ENCODE measurements at regions not wholly inside any gene's neighbourhood (a gene's known extent, or its start where the extent isn't known, plus 50 kb on each side); places are given as distances from the start of the nearest gene placed in this dataset.

GRCh38 chr19:31701146-31701545, 351.9 kb upstream of the TSHZ3 start:
- Histone ChIP-seq H3K9me3 (ENCODE audit: low read length) (no peaks in the 10 kb centered on the region), H3K4me1 (ENCODE audit: insufficient read depth, low read length, poor library complexity, severe bottlenecking) (no peaks in the 10 kb centered on the region), H2AFZ (ENCODE audit: low read length) (no peak overlapping the region), H3K4me2 (ENCODE audit: low read length) (no peak overlapping the region), H3K79me2 (ENCODE audit: insufficient read depth, low read depth, low read length) (no peaks in the 10 kb centered on the region), H3K36me3 (ENCODE audit: insufficient read depth, low read length) (no peaks in the 10 kb centered on the region), H3K9me2 (ENCODE audit: insufficient read depth, low read length) (no peaks in the 10 kb centered on the region), H4K20me1 (ENCODE audit: insufficient read depth, low read length) (no peaks in the 10 kb centered on the region), H3K27ac (ENCODE audit: low read depth, low read length, poor library complexity, severe bottlenecking) (no peak overlapping the region), H3K4me3 (ENCODE audit: low read depth, low read length, poor library complexity, severe bottlenecking) (no peak overlapping the region)
- BruUV-seq (replicated peaks) = no TSS peak
- ChIA-PET POLR2A (interaction anchor here (0.5 kb wide), 1 partner anchor 371 kb away, joined by 3 read pairs; no protein-coding TSS in a partner anchor), CTCF (ENCODE audit: unreplicated experiment) (no interaction called here)
- intact Hi-C loops (cut with micrococcal nuclease; ENCODE audit: unreplicated experiment) = no loop called here
- no peak for DNase-seq (ENCODE audit: low spot score)
- no peak for TF ChIP-seq EZH2phosphoT487 (IDR thresholded peaks at IDR 0.05; ENCODE audit: borderline replicate concordance, low read depth, low read length)
- TF ChIP-seq CTCF (conservative IDR thresholded peaks at IDR 0.05; ENCODE audit: low read length) = no peak

- Histone ChIP-seq H3K9me2 (ENCODE audit: insufficient read depth, low read length) (no peaks in the 10 kb centered on the region), H3K36me3 (ENCODE audit: insufficient read depth, low read length) (no peaks in the 10 kb centered on the region), H3K9me3 (ENCODE audit: low read length) (no peaks in the 10 kb centered on the region), H2AFZ (ENCODE audit: low read length) (no peak overlapping the region), H4K20me1 (ENCODE audit: insufficient read depth, low read length) (no peaks in the 10 kb centered on the region), H3K4me1 (ENCODE audit: insufficient read depth, low read length, poor library complexity, severe bottlenecking) (no peaks in the 10 kb centered on the region), H3K27ac (ENCODE audit: low read depth, low read length, poor library complexity, severe bottlenecking) (no peak overlapping the region), H3K4me2 (ENCODE audit: low read length) (no peak overlapping the region), H3K4me3 (ENCODE audit: low read depth, low read length, poor library complexity, severe bottlenecking) (no peak overlapping the region), H3K79me2 (ENCODE audit: insufficient read depth, low read depth, low read length) (no peaks in the 10 kb centered on the region)
- no peak for DNase-seq (ENCODE audit: low spot score)
- intact Hi-C loops (cut with micrococcal nuclease; ENCODE audit: unreplicated experiment) = no loop called here
- POLR2A ChIA-PET = interaction anchor here (0.7 kb wide), 1 partner anchor 18 kb away, joined by 3 read pairs; no protein-coding TSS in a partner anchor
- BruUV-seq (replicated peaks) = no TSS peak
- CTCF ChIA-PET (ENCODE audit: unreplicated experiment) = no interaction called here
- TF ChIP-seq EZH2phosphoT487 (IDR thresholded peaks at IDR 0.05; ENCODE audit: borderline replicate concordance, low read depth, low read length) (no peak), CTCF (conservative IDR thresholded peaks at IDR 0.05; ENCODE audit: low read length) (no peak)
These were observed 356.4 kb upstream of the TSHZ3 start for GRCh38 chr19:31705656-31706055.

GRCh38 chr19:31706131-31706530, 356.9 kb upstream of the TSHZ3 start:
- CTCF ChIA-PET (ENCODE audit: unreplicated experiment) = no interaction called here

More at GRCh38 chr19:31706131-31706530, 356.9 kb upstream of the TSHZ3 start:
- no peaks in the 10 kb centered on the region for H3K79me2 ChIP-seq (ENCODE audit: insufficient read depth, low read depth, low read length)
- POLR2A ChIA-PET = no interaction called here
- H3K27ac ChIP-seq (ENCODE audit: low read depth, low read length, poor library complexity, severe bottlenecking) = no peak overlapping the region
- no peak overlapping the region for H2AFZ ChIP-seq (ENCODE audit: low read length)
- H3K9me2 ChIP-seq (ENCODE audit: insufficient read depth, low read length) = no peaks in the 10 kb centered on the region
- no peaks in the 10 kb centered on the region for H4K20me1 ChIP-seq (ENCODE audit: insufficient read depth, low read length)
- H3K36me3 ChIP-seq (ENCODE audit: insufficient read depth, low read length) = no peaks in the 10 kb centered on the region
- no TSS peak for BruUV-seq (replicated peaks)
- no peak for DNase-seq (ENCODE audit: low spot score)
- H3K4me3 ChIP-seq (ENCODE audit: low read depth, low read length, poor library complexity, severe bottlenecking) = no peak overlapping the region
- intact Hi-C loops (cut with micrococcal nuclease; ENCODE audit: unreplicated experiment) = no loop called here
- no peaks in the 10 kb centered on the region for H3K9me3 ChIP-seq (ENCODE audit: low read length)
- H3K4me2 ChIP-seq (ENCODE audit: low read length) = no peak overlapping the region
- no peaks in the 10 kb centered on the region for H3K4me1 ChIP-seq (ENCODE audit: insufficient read depth, low read length, poor library complexity, severe bottlenecking)
- TF ChIP-seq CTCF (conservative IDR thresholded peaks at IDR 0.05; ENCODE audit: low read length) (no peak), EZH2phosphoT487 (IDR thresholded peaks at IDR 0.05; ENCODE audit: borderline replicate concordance, low read depth, low read length) (no peak)
